Activated CD4-positive, alpha-beta memory T cell treated with anti-CD3 and anti-CD28 coated beads for 36 hours (primary cell): ENCODE measurements at regions not wholly inside any gene's neighbourhood (a gene's known extent, or its start where the extent isn't known, plus 50 kb on each side); places are given as distances from the start of the nearest gene placed in this dataset.

Source experiments
- CTCF ChIA-PET: fragments of 350-600 bp; sonication (Branson Sonifier 250); formaldehyde crosslinking; loops from one replicate; lab custom pipeline; 2021; ENCODE audit warnings: antibody characterized with exemption, inconsistent platforms; lab: Charles Lee
- POLR2A ChIA-PET: fragments of 350-600 bp; sonication (Branson Sonifier 250); formaldehyde crosslinking; loops from one replicate; lab custom pipeline; 2021; ENCODE audit warnings: antibody characterized with exemption; lab: Charles Lee
- DNase-seq: peaks from one replicate; pipeline ENCODE4 v3.0.0-alpha.2; 2020
- H3K27ac Mint-ChIP-seq: one replicate; pipeline ENCODE4 v1.8.0; 2021; ENCODE audit warnings: mixed read lengths
- H3K27me3 Mint-ChIP-seq: one replicate; pipeline ENCODE4 v1.8.0; 2021; ENCODE audit warnings: mixed read lengths
- H3K36me3 Mint-ChIP-seq: one replicate; pipeline ENCODE4 v1.8.0; 2021; ENCODE audit warnings: mixed read lengths
- H3K4me1 Mint-ChIP-seq: one replicate; pipeline ENCODE4 v1.8.0; 2021; ENCODE audit warnings: low read depth, mixed read lengths
- H3K4me3 Mint-ChIP-seq: one replicate; pipeline ENCODE4 v1.8.0; 2021; ENCODE audit warnings: mild to moderate bottlenecking, mixed read lengths
- H3K9me3 Mint-ChIP-seq: one replicate; pipeline ENCODE4 v1.8.0; 2021; ENCODE audit warnings: mixed read lengths
- intact Hi-C: fragments of 100-400 bp; cut with micrococcal nuclease; formaldehyde crosslinking; loops from one replicate; pipeline ENCODE4 v1.15.1; 2023

GRCh38 chr12:126588586-126589249 is 1523.5 kb downstream of the AACS start:
- Mint-ChIP-seq H3K27ac (peak overlapping the region; percentile 61), H3K36me3 (no peaks in the 10 kb centered on the region), H3K27me3 (no peaks in the 10 kb centered on the region), H3K4me3 (no peak overlapping the region), H3K4me1 (peaks cover 20% of the 10 kb centered on the region), H3K9me3 (no peaks in the 10 kb centered on the region)
- DNase-seq = peak; percentile 46
- intact Hi-C loops = loop anchor here (1.0 to 10.0 kb wide), 4 partner anchors 16 to 184 kb away; no protein-coding TSS in a partner anchor
- ChIA-PET POLR2A (interaction anchor here (0.5 to 0.6 kb wide), 2 partner anchors 14 to 177 kb away, joined by 3 to 5 read pairs; no protein-coding TSS in a partner anchor), CTCF (interaction anchor here (2.0 kb wide), 1 partner anchor 159 kb away, joined by 4 read pairs; no protein-coding TSS in a partner anchor)

- DNase-seq = no peak
- Mint-ChIP-seq H3K36me3 (no peaks in the 10 kb centered on the region), H3K27ac (no peak overlapping the region), H3K9me3 (no peaks in the 10 kb centered on the region), H3K27me3 (no peaks in the 10 kb centered on the region), H3K4me1 (peaks cover 20% of the 10 kb centered on the region), H3K4me3 (no peak overlapping the region)
- POLR2A ChIA-PET = no interaction called here
- intact Hi-C loops = no loop called here
- CTCF ChIA-PET = no interaction called here
These were observed 1526.3 kb downstream of the AACS start for GRCh38 chr12:126591533-126591932.

GRCh38 chr12:126601184-126602170 is 1536.2 kb downstream of the AACS start:
- H3K36me3 Mint-ChIP-seq = no peaks in the 10 kb centered on the region
- POLR2A ChIA-PET = no interaction called here
- H3K9me3 Mint-ChIP-seq = no peaks in the 10 kb centered on the region

GRCh38 chr12:126602612-126603011 is 1537.4 kb downstream of the AACS start:
- Mint-ChIP-seq H3K27me3 (no peaks in the 10 kb centered on the region), H3K27ac (no peak overlapping the region), H3K36me3 (no peaks in the 10 kb centered on the region), H3K9me3 (no peaks in the 10 kb centered on the region), H3K4me3 (no peak overlapping the region), H3K4me1 (no peaks in the 10 kb centered on the region)
- intact Hi-C loops = no loop called here
- POLR2A ChIA-PET = no interaction called here
- DNase-seq = no peak
- CTCF ChIA-PET = no interaction called here

More at GRCh38 chr12:126601184-126602170, 1536.2 kb downstream of the AACS start:
- intact Hi-C loops = no loop called here
- CTCF ChIA-PET = no interaction called here
- DNase-seq = no peak
- Mint-ChIP-seq H3K27ac (no peak overlapping the region), H3K27me3 (no peaks in the 10 kb centered on the region), H3K4me1 (no peaks in the 10 kb centered on the region), H3K4me3 (no peak overlapping the region)

- no peaks in the 10 kb centered on the region for H3K36me3 Mint-ChIP-seq
- intact Hi-C loops = no loop called here
- no peaks in the 10 kb centered on the region for H3K4me1 Mint-ChIP-seq
- POLR2A ChIA-PET = no interaction called here
- H3K27ac Mint-ChIP-seq = no peak overlapping the region
- H3K27me3 Mint-ChIP-seq = no peaks in the 10 kb centered on the region
- peaks cover 11% of the 10 kb centered on the region for H3K9me3 Mint-ChIP-seq
- CTCF ChIA-PET = no interaction called here
- H3K4me3 Mint-ChIP-seq = no peak overlapping the region
- no peak for DNase-seq
These were observed 1541.9 kb downstream of the AACS start for GRCh38 chr12:126607157-126607556.

- ChIA-PET POLR2A (no interaction called here), CTCF (no interaction called here)
- Mint-ChIP-seq H3K27ac (no peak overlapping the region), H3K4me3 (no peak overlapping the region), H3K36me3 (no peaks in the 10 kb centered on the region), H3K27me3 (no peaks in the 10 kb centered on the region), H3K9me3 (peaks cover 16% of the 10 kb centered on the region), H3K4me1 (no peaks in the 10 kb centered on the region)
- intact Hi-C loops = no loop called here
- DNase-seq = no peak
These were observed 1542.6 kb downstream of the AACS start for GRCh38 chr12:126607867-126608266.

- H3K27ac Mint-ChIP-seq = no peak overlapping the region
- DNase-seq = no peak
- POLR2A ChIA-PET = no interaction called here
- H3K9me3 Mint-ChIP-seq = peaks cover 22% of the 10 kb centered on the region
- no peaks in the 10 kb centered on the region for H3K4me1 Mint-ChIP-seq
- no peaks in the 10 kb centered on the region for H3K27me3 Mint-ChIP-seq
- no peak overlapping the region for H3K4me3 Mint-ChIP-seq
- intact Hi-C loops = no loop called here
- no peaks in the 10 kb centered on the region for H3K36me3 Mint-ChIP-seq
- CTCF ChIA-PET = no interaction called here
These were observed 1543.5 kb downstream of the AACS start for GRCh38 chr12:126608607-126609175.

GRCh38 chr12:126616441-126616840 is 1551.2 kb downstream of the AACS start:
- Mint-ChIP-seq H3K4me3 (no peak overlapping the region), H3K4me1 (no peaks in the 10 kb centered on the region), H3K9me3 (peaks cover 42% of the 10 kb centered on the region), H3K27me3 (no peaks in the 10 kb centered on the region), H3K27ac (no peak overlapping the region), H3K36me3 (no peaks in the 10 kb centered on the region)
- intact Hi-C loops = loop anchor here (2.0 kb wide), 1 partner anchor 548 kb away; no protein-coding TSS in a partner anchor
- no peak for DNase-seq
- ChIA-PET POLR2A (no interaction called here), CTCF (no interaction called here)

- peak; percentile 13 for DNase-seq
- peaks cover 35% of the 10 kb centered on the region for H3K9me3 Mint-ChIP-seq
- no peaks in the 10 kb centered on the region for H3K27me3 Mint-ChIP-seq
- no peaks in the 10 kb centered on the region for H3K4me1 Mint-ChIP-seq
- CTCF ChIA-PET = interaction anchor here (1.0 kb wide), 1 partner anchor 24 kb away, joined by 3 read pairs; no protein-coding TSS in a partner anchor
- intact Hi-C loops = loop anchor here (2.0 kb wide), 1 partner anchor 549 kb away; no protein-coding TSS in a partner anchor
- no peaks in the 10 kb centered on the region for H3K36me3 Mint-ChIP-seq
- no peak overlapping the region for H3K27ac Mint-ChIP-seq
- no peak overlapping the region for H3K4me3 Mint-ChIP-seq
- POLR2A ChIA-PET = no interaction called here
These were observed 1552.1 kb downstream of the AACS start for GRCh38 chr12:126617312-126617711.

- Mint-ChIP-seq H3K4me3 (no peak overlapping the region), H3K27me3 (no peaks in the 10 kb centered on the region), H3K4me1 (no peaks in the 10 kb centered on the region), H3K9me3 (no peaks in the 10 kb centered on the region), H3K27ac (no peak overlapping the region), H3K36me3 (no peaks in the 10 kb centered on the region)
- intact Hi-C loops = no loop called here
- CTCF ChIA-PET = no interaction called here
- no peak for DNase-seq
- POLR2A ChIA-PET = no interaction called here
These were observed 1562.4 kb downstream of the AACS start for GRCh38 chr12:126627596-126627995.

- ChIA-PET POLR2A (no interaction called here), CTCF (no interaction called here)
- Mint-ChIP-seq H3K27ac (no peak overlapping the region), H3K4me1 (no peaks in the 10 kb centered on the region), H3K27me3 (peaks cover 2% of the 10 kb centered on the region), H3K9me3 (peaks cover 23% of the 10 kb centered on the region), H3K4me3 (no peak overlapping the region), H3K36me3 (no peaks in the 10 kb centered on the region)
- DNase-seq = no peak
- intact Hi-C loops = no loop called here
These were observed 1571.6 kb downstream of the AACS start for GRCh38 chr12:126636821-126637220.
